SK-N-SH (cell line): ENCODE measurements at regions not wholly inside any gene's neighbourhood (a gene's known extent, or its start where the extent isn't known, plus 50 kb on each side); places are given as distances from the start of the nearest gene placed in this dataset.

Experiments
- CTCF ChIA-PET: fragments of 300-600, 350-600 bp; formaldehyde crosslinking; extraction: SDS; loops from one replicate; lab custom pipeline; 2021; lab: Yijun Ruan, JAX
- POLR2A ChIA-PET: fragments of 350-600 bp; sonication (Branson Sonifier 250); formaldehyde crosslinking; extraction: SDS; loops from one replicate; lab custom pipeline; 2020; ENCODE audit warnings: antibody characterized with exemption, inconsistent platforms; lab: Yijun Ruan, JAX
- DNase-seq: peaks from one replicate; pipeline ENCODE4 v3.0.0; 2012
- H2AFZ ChIP-seq: fragments of 200-600 bp; sonication (generic); 2 replicates; pipeline ENCODE4 v1.8.1; 2016; ENCODE audit warnings: antibody characterized with exemption, mild to moderate bottlenecking, low read depth
- H3F3A ChIP-seq: fragments of 200-600 bp; sonication (generic); replicated peaks from 2 replicates; pipeline ENCODE3; 2016; ENCODE audit warnings: antibody characterized with exemption, mild to moderate bottlenecking; ENCODE audit not compliant: insufficient read depth
- H3K27ac ChIP-seq, 2 experiments: fragments of 200-500 bp in 1 of 2; fragments of 200-600 bp in 1 of 2; sonication (Bioruptor generic) in 1 of 2; sonication (generic), shearing (Covaris generic) in 1 of 2; 2 replicates each; pipeline versions ENCODE4 v1.5.1 to v1.6.1; 2014 to 2016; ENCODE audit warnings: low read depth in 2 of 2, inconsistent platforms in 1 of 2, low read length in 1 of 2, mild to moderate bottlenecking in 1 of 2, mixed read lengths in 1 of 2
- H3K27me3 ChIP-seq: fragments of 200-600 bp; sonication (generic), shearing (Covaris generic); 2 replicates; pipeline ENCODE4 v1.6.1; 2016; ENCODE audit warnings: mixed run types; ENCODE audit not compliant: insufficient read depth
- H3K36me3 ChIP-seq, 2 experiments: fragments of 200-500 bp in 1 of 2; fragments of 200-600 bp in 1 of 2; sonication (Bioruptor generic) in 1 of 2; sonication (generic) in 1 of 2; replicated peaks in 1 of 2; 2 replicates each; pipeline versions ENCODE3 to v1.5.1; 2014 to 2016; ENCODE audit warnings: low read length in 1 of 2, mild to moderate bottlenecking in 1 of 2; ENCODE audit not compliant: insufficient read depth in 2 of 2, control insufficient read depth in 1 of 2
- H3K4me1 ChIP-seq, 2 experiments: fragments of 200-500 bp in 1 of 2; fragments of 200-600 bp in 1 of 2; sonication (Bioruptor generic) in 1 of 2; sonication (generic), shearing (Covaris generic) in 1 of 2; 2 replicates each; pipeline versions ENCODE4 v1.5.1 to v1.6.1; 2014 to 2016; ENCODE audit warnings: low read depth in 1 of 2, low read length in 1 of 2, mixed run types in 1 of 2; ENCODE audit not compliant: insufficient read depth in 2 of 2, control insufficient read depth in 1 of 2
- H3K4me2 ChIP-seq: fragments of 200-600 bp; sonication (generic), shearing (Covaris generic); 2 replicates; pipeline ENCODE4 v1.6.1; 2017; ENCODE audit warnings: mixed run types
- H3K4me3 ChIP-seq, 2 experiments: fragments of 200-500 bp in 1 of 2; fragments of 200-600 bp in 1 of 2; sonication (Bioruptor generic) in 1 of 2; sonication (generic), shearing (Covaris generic) in 1 of 2; 2 replicates each; pipeline versions ENCODE4 v1.5.1 to v1.8.1; 2014 to 2016; ENCODE audit warnings: low read depth in 2 of 2, inconsistent platforms in 1 of 2, low read length in 1 of 2, mild to moderate bottlenecking in 1 of 2, mixed read lengths in 1 of 2, moderate library complexity in 1 of 2
- H3K79me2 ChIP-seq: fragments of 200-600 bp; sonication (generic); 2 replicates; pipeline ENCODE4 v1.8.1; 2017; ENCODE audit warnings: mild to moderate bottlenecking; ENCODE audit not compliant: insufficient read depth
- H3K9ac ChIP-seq: fragments of 200-600 bp; sonication (generic); 2 replicates; pipeline ENCODE4 v1.6.1; 2017; ENCODE audit warnings: mixed run types
- H3K9me2 ChIP-seq: fragments of 200-600 bp; sonication (generic); 2 replicates; pipeline ENCODE4 v1.6.1; 2017; ENCODE audit warnings: mixed run types
- H3K9me3 ChIP-seq: fragments of 200-600 bp; sonication (generic); 2 replicates; pipeline ENCODE4 v1.6.1; 2017; ENCODE audit warnings: mixed run types, mild to moderate bottlenecking, moderate library complexity
- H4K20me1 ChIP-seq: fragments of 200-600 bp; sonication (generic); 2 replicates; pipeline ENCODE4 v1.6.1; 2017; ENCODE audit warnings: mild to moderate bottlenecking, mixed run types; ENCODE audit not compliant: insufficient read depth
- CHD2 ChIP-seq: fragments of 150-350 bp; IDR thresholded peaks from 2 replicates; pipeline ENCODE4 v1.6.1; 2018; ENCODE audit warnings: low read length; ENCODE audit not compliant: partially characterized antibody
- CTCF ChIP-seq: fragments of 200-600 bp; sonication (generic); IDR thresholded peaks from 2 replicates; pipeline ENCODE4 v1.6.1; 2017; ENCODE audit warnings: antibody characterized with exemption, mild to moderate bottlenecking, moderate library complexity
- EZH2phosphoT487 ChIP-seq: fragments of 200-600 bp; sonication (generic); IDR thresholded peaks from 2 replicates; pipeline ENCODE4 v1.6.1; 2017; ENCODE audit warnings: low read depth, mixed run types, mild to moderate bottlenecking, antibody characterized with exemption, moderate library complexity, borderline replicate concordance
- IRF3 ChIP-seq: fragments of 150-350 bp; IDR thresholded peaks from 2 replicates; pipeline ENCODE4 v1.6.1; 2016; ENCODE audit warnings: mild to moderate bottlenecking, low read depth, low read length
- JUND ChIP-seq: IDR thresholded peaks from 2 replicates; pipeline ENCODE4 v1.4.0; 2012
- MAX ChIP-seq: IDR thresholded peaks from 2 replicates; pipeline ENCODE4 v1.4.0; 2012; ENCODE audit warnings: low read depth
- NRF1 ChIP-seq: IDR thresholded peaks from 2 replicates; pipeline ENCODE4 v1.6.1; 2012; ENCODE audit warnings: low read depth, mild to moderate bottlenecking, low read length
- RCOR1 ChIP-seq: fragments of 150-350 bp; IDR thresholded peaks from 2 replicates; pipeline ENCODE4 v1.6.1; 2017; ENCODE audit warnings: antibody characterized with exemption, low read length
- TEAD4 ChIP-seq: IDR thresholded peaks from 2 replicates; pipeline ENCODE4 v1.4.0; 2012; ENCODE audit warnings: mild to moderate bottlenecking, borderline replicate concordance; ENCODE audit not compliant: insufficient read depth
- USF1 ChIP-seq: IDR thresholded peaks from 2 replicates; pipeline ENCODE4 v1.4.0; 2012; ENCODE audit warnings: low read depth, borderline replicate concordance
- WGBS: methylation state at CpG from one replicate; pipeline ENCODE4 v1.1.6; 2017; ENCODE audit warnings: low lambda C conversion rate; 5-methylcytosine and 5-hydroxymethylcytosine counted together

GRCh38 chr10:60678978-60679377 is 99.3 kb upstream of the CDK1 start:
- no peak overlapping the region for H3K27ac ChIP-seq
- H2AFZ ChIP-seq, result no peak overlapping the region
- no peaks in the 10 kb centered on the region for H4K20me1 ChIP-seq
- CTCF ChIA-PET, result interaction anchor here (0.6 to 1.3 kb wide), 2 partner anchors 30 to 238 kb away, joined by 3 to 4 read pairs; no protein-coding TSS in a partner anchor
- H3K4me3 ChIP-seq, result no peak overlapping the region
- no peaks in the 10 kb centered on the region for H3K9me2 ChIP-seq
- H3K79me2 ChIP-seq, result no peaks in the 10 kb centered on the region
- H3K36me3 ChIP-seq, result no peaks in the 10 kb centered on the region
- 0 out of 2 replicates have a peak, but pooled peaks cover 6% of the 10 kb centered on the region for H3K9me3 ChIP-seq
- H3F3A ChIP-seq, result peaks cover 3% of the 10 kb centered on the region
- no peaks in the 10 kb centered on the region for H3K27me3 ChIP-seq
- H3K4me2 ChIP-seq, result no peak overlapping the region
- 59% methylated on average over 4 of the region's 4 CpGs for WGBS
- POLR2A ChIA-PET, result no interaction called here
- TF ChIP-seq EZH2phosphoT487 (no peak), USF1 (no peak), TEAD4 (no peak), CTCF (no peak), JUND (no peak), NRF1 (no peak), IRF3 (no peak), MAX (no peak), RCOR1 (no peak)
- H3K9ac ChIP-seq, result no peak overlapping the region
- no peak for DNase-seq
- peaks cover 0 to 5% of the 10 kb centered on the region in 2 experiments; a peak in 1 of 4 replicates for H3K4me1 ChIP-seq

- no peak for DNase-seq
- H3K4me3 ChIP-seq, result no peak overlapping the region
- H3K9me2 ChIP-seq, result no peaks in the 10 kb centered on the region
- H3K27me3 ChIP-seq, result no peaks in the 10 kb centered on the region
- peaks cover 0 to 5% of the 10 kb centered on the region in 2 experiments; a peak in 1 of 4 replicates for H3K4me1 ChIP-seq
- peak overlapping the region; percentile 15; the same call in 1 of the 2 replicates for H2AFZ ChIP-seq
- H4K20me1 ChIP-seq, result no peaks in the 10 kb centered on the region
- H3K27ac ChIP-seq, result no peak overlapping the region
- CTCF ChIA-PET, result interaction anchor here (1.3 kb wide), 1 partner anchor 29 kb away, joined by 4 read pairs; no protein-coding TSS in a partner anchor
- no peak for TF ChIP-seq CHD2
- no peak for TF ChIP-seq NRF1
- no peak for TF ChIP-seq CTCF
- TF ChIP-seq MAX, result no peak
- TF ChIP-seq RCOR1, result no peak
- TF ChIP-seq, all 33 proteins: peak for 0
- Histone ChIP-seq H3K79me2 (no peaks in the 10 kb centered on the region), H3F3A (peaks cover 3% of the 10 kb centered on the region), H3K36me3 (no peaks in the 10 kb centered on the region), H3K9ac (no peak overlapping the region), H3K9me3 (0 out of 2 replicates have a peak, but pooled peaks cover 6% of the 10 kb centered on the region), H3K4me2 (no peak overlapping the region)
- POLR2A ChIA-PET, result no interaction called here
- WGBS, result 58% methylated on average over 4 of the region's 4 CpGs
Observed at GRCh38 chr10:60677531-60678129, 100.6 kb upstream of the CDK1 start.
